Tibial nerve (tissue), 4 donors: ENCODE measurements at regions not wholly inside any gene's neighbourhood (a gene's known extent, or its start where the extent isn't known, plus 50 kb on each side); places are given as distances from the start of the nearest gene placed in this dataset.
A peak's percentile ranks its signal among the peaks of the same experiment; 100 is the strongest.

Experiments used
- DNase-seq, 2 donors: peaks; one replicate each; pipeline ENCODE4 v3.0.0-alpha.2; 2019; ENCODE audit warnings: low spot score in 2 of 2
- H3K27ac ChIP-seq, 4 donors: fragments of 200-600 bp; sonication (generic) in 3 of 4; one replicate each; pipeline ENCODE4 v1.5.1; 2017 to 2019; ENCODE audit warnings: mild to moderate bottlenecking in 1 of 4
- H3K27me3 ChIP-seq, 2 donors: fragments of 200-600 bp; sonication (generic) in 1 of 2; one replicate each; pipeline versions ENCODE4 v1.5.1 to v1.6.0; 2017 to 2019
- H3K36me3 ChIP-seq, 3 donors: fragments of 200-600 bp; sonication (generic); one replicate each; pipeline ENCODE4 v1.5.1; 2018 to 2019
- H3K4me1 ChIP-seq, 4 donors: fragments of 200-600 bp; sonication (generic) in 3 of 4; one replicate each; pipeline ENCODE4 v1.5.1; 2017 to 2019
- H3K4me3 ChIP-seq, 4 donors: fragments of 200-600 bp; sonication (generic) in 3 of 4; one replicate each; pipeline ENCODE4 v1.5.1; 2017 to 2019; ENCODE audit warnings: mild to moderate bottlenecking in 1 of 4, moderate library complexity in 1 of 4
- H3K9me3 ChIP-seq, 4 donors: fragments of 200-600 bp; sonication (generic) in 3 of 4; one replicate each; pipeline ENCODE4 v1.5.1; 2017 to 2019
- EP300 ChIP-seq, 2 donors: sonication (generic); formaldehyde crosslinking; IDR thresholded peaks; one replicate each; pipeline ENCODE4 v1.6.1; 2017; ENCODE audit warnings: antibody characterized with exemption in 2 of 2, mild to moderate bottlenecking in 1 of 2
- POLR2A ChIP-seq, 2 donors: fragments of 450-650 bp; IDR thresholded peaks; one replicate each; pipeline ENCODE4 v1.6.1; 2017; ENCODE audit warnings: antibody characterized with exemption in 2 of 2, mild to moderate bottlenecking in 2 of 2, moderate library complexity in 2 of 2
- WGBS, 2 donors: methylation state at CpG; one replicate each; pipeline ENCODE4 v1.1.5; 2018; 5-methylcytosine and 5-hydroxymethylcytosine counted together
- TF ChIP-seq, protein P1 (sequence below), 5 experiments: fragments of 200-600 bp in 3 of 5; fragments of 450-650 bp in 2 of 5; sonication (generic) in 3 of 5; IDR thresholded peaks; one replicate each; pipeline ENCODE4 v1.5.1; 2016 to 2019; ENCODE audit warnings: antibody characterized with exemption in 5 of 5, mild to moderate bottlenecking in 3 of 5, moderate library complexity in 2 of 5

DNA sequence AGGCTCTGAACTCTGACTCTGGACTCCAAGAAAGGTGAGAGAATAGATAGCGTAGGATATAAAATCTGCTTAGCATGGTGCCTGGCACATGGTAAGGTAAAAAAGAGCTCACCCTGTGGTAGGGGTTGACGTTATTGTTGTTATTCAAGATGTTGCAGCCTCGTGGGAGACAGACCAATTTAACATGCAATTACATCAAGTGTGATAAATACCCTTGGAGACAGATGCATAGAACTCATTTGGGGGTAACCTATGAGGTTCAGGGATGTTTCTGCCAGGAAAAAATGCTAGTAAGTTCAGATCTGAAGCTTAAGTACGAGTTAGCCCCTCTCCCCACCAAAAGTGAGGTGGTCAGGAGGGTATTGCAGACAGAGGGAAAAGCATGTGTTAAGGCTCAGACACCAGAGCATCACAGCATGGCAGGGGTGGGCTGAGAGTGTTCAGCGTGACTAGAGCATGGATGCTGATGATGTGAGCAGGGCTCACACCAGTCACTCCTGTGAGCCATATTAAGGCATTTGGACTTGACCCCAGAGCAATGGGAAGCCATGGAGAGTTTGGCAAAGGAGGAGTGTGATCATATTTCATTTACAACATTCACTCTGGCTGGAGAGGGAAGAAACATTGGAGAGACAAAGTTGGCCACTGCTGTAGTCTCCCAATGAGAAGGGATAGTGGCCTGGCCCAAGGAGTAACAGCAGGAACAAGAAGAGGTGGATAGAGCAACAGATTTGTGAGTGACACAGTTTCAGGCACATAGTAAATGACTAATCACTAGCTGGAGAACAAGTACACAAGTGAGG lies 181.0 kb downstream of the UACA start:
- no peak for TF ChIP-seq POLR2A (IDR thresholded peaks at IDR 0.05)
- TF ChIP-seq EP300 (IDR thresholded peaks at IDR 0.05): peak in 1 of 2 donors; percentile 17
- WGBS, 2 donors: 67 to 70% methylated on average over 5 of the region's 5 CpGs
- no peak overlapping the region for H3K4me3 ChIP-seq

GRCh38 chr15:70580958-70581357 lies 182.4 kb downstream of the UACA start:
- WGBS, 2 donors: 86 to 87% methylated on average over 6 of the region's 6 CpGs
- no peak overlapping the region for H3K4me3 ChIP-seq
- H3K27ac ChIP-seq: no peak overlapping the region
- peaks cover 0 to 17% of the 10 kb centered on the region in 2 donors for H3K27me3 ChIP-seq
- H3K36me3 ChIP-seq: no peaks in the 10 kb centered on the region
- no peaks in the 10 kb centered on the region for H3K9me3 ChIP-seq
- peaks cover 0 to 18% (median 2%) of the 10 kb centered on the region in 4 donors for H3K4me1 ChIP-seq
- TF ChIP-seq, protein P1, sequence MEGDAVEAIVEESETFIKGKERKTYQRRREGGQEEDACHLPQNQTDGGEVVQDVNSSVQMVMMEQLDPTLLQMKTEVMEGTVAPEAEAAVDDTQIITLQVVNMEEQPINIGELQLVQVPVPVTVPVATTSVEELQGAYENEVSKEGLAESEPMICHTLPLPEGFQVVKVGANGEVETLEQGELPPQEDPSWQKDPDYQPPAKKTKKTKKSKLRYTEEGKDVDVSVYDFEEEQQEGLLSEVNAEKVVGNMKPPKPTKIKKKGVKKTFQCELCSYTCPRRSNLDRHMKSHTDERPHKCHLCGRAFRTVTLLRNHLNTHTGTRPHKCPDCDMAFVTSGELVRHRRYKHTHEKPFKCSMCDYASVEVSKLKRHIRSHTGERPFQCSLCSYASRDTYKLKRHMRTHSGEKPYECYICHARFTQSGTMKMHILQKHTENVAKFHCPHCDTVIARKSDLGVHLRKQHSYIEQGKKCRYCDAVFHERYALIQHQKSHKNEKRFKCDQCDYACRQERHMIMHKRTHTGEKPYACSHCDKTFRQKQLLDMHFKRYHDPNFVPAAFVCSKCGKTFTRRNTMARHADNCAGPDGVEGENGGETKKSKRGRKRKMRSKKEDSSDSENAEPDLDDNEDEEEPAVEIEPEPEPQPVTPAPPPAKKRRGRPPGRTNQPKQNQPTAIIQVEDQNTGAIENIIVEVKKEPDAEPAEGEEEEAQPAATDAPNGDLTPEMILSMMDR (IDR thresholded peaks at IDR 0.05): no peak
- TF ChIP-seq POLR2A (IDR thresholded peaks at IDR 0.05) (no peak), EP300 (IDR thresholded peaks at IDR 0.05) (no peak)
- DNase-seq: no peak

More for the DNA sequence above, 181.0 kb downstream of the UACA start:
- no peaks in the 10 kb centered on the region for H3K36me3 ChIP-seq
- H3K4me1 ChIP-seq: peaks cover 0 to 13% (median 2%) of the 10 kb centered on the region in 4 donors
- H3K27me3 ChIP-seq: peaks cover 0 to 23% of the 10 kb centered on the region in 2 donors
- no peaks in the 10 kb centered on the region for H3K9me3 ChIP-seq
- no peak overlapping the region for H3K27ac ChIP-seq
- DNase-seq: no peak

DNA sequence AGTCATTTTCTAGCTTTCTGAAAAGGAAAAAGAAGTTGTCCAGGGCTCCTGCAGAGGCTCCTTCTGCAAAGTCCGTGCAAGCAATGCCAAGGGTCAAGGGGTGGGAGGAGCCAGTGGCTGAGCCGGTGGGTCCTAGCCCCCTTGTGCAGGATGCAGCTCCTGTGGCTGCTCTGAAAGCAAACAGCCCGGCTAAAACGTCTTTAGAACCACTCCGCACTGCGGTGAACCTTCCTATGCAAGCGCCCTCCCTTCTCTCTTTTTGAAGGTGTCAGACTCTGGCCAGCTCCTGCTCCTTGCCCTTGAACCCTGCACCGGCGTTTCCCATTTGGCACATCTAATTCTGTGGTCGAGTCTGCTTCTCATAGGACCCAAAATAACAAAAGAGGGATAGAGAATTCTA lies 183.1 kb downstream of the UACA start:
- no peaks in the 10 kb centered on the region for H3K9me3 ChIP-seq
- H3K4me1 ChIP-seq: peaks cover 0 to 19% (median 1%) of the 10 kb centered on the region in 4 donors
- H3K27ac ChIP-seq: no peak overlapping the region
- no peaks in the 10 kb centered on the region for H3K36me3 ChIP-seq
- DNase-seq: no peak
- TF ChIP-seq EP300 (IDR thresholded peaks at IDR 0.05) (no peak), POLR2A (IDR thresholded peaks at IDR 0.05) (no peak)
- TF ChIP-seq, protein P1 (IDR thresholded peaks at IDR 0.05): no peak
- H3K27me3 ChIP-seq: peaks cover 0 to 11% of the 10 kb centered on the region in 2 donors
- 57 to 63% methylated on average over 10 of the region's 10 CpGs for whole genome bisulfite sequencing, 2 donors
- no peak overlapping the region for H3K4me3 ChIP-seq

- no peak overlapping the region for H3K27ac ChIP-seq
- TF ChIP-seq EP300 (IDR thresholded peaks at IDR 0.05) (no peak), POLR2A (IDR thresholded peaks at IDR 0.05) (no peak)
- TF ChIP-seq, protein P1 (IDR thresholded peaks at IDR 0.05): no peak
- peaks cover 0 to 20% (median 0%) of the 10 kb centered on the region in 4 donors for H3K4me1 ChIP-seq
- H3K27me3 ChIP-seq: peaks cover 0 to 5% of the 10 kb centered on the region in 2 donors
- DNase-seq: no peak
- WGBS, 2 donors: 58 to 64% methylated on average over 3 of the region's 3 CpGs
- no peaks in the 10 kb centered on the region for H3K36me3 ChIP-seq
- H3K9me3 ChIP-seq: no peaks in the 10 kb centered on the region
- no peak overlapping the region for H3K4me3 ChIP-seq
Observed at GRCh38 chr15:70579766-70580165, 183.6 kb downstream of the UACA start.

- Histone ChIP-seq H3K9me3 (no peaks in the 10 kb centered on the region), H3K27me3 (no peaks in the 10 kb centered on the region), H3K4me3 (no peak overlapping the region), H3K4me1 (peaks cover 0 to 23% (median 0%) of the 10 kb centered on the region in 4 donors), H3K36me3 (no peaks in the 10 kb centered on the region), H3K27ac (no peak overlapping the region)
- no peak for TF ChIP-seq POLR2A (IDR thresholded peaks at IDR 0.05)
- TF ChIP-seq EP300 (IDR thresholded peaks at IDR 0.05): no peak
- TF ChIP-seq, protein P1 (IDR thresholded peaks at IDR 0.05): no peak
- 94 to 96% methylated on average over 10 of the region's 10 CpGs for WGBS, 2 donors
- no peak for DNase-seq
Observed at GRCh38 chr15:70578196-70578595, 185.2 kb downstream of the UACA start.
